Neuron (in vitro differentiated cells): ENCODE measurements at regions not wholly inside any gene's neighbourhood (a gene's known extent, or its start where the extent isn't known, plus 50 kb on each side); places are given as distances from the start of the nearest gene placed in this dataset.

Experiments
- H2AFZ ChIP-seq: one replicate; pipeline ENCODE4 v1.6.1; 2013; ENCODE audit warnings: low read depth, mild to moderate bottlenecking, inconsistent platforms, low read length, moderate library complexity
- H3K27me3 ChIP-seq: one replicate; pipeline ENCODE4 v1.6.1; 2013; ENCODE audit warnings: low read length; ENCODE audit not compliant: insufficient read depth
- H3K36me3 ChIP-seq: one replicate; pipeline ENCODE4 v1.6.1; 2013; ENCODE audit warnings: low read length; ENCODE audit not compliant: insufficient read depth
- H3K4me1 ChIP-seq: one replicate; pipeline ENCODE4 v1.6.1; 2013; ENCODE audit warnings: low read length; ENCODE audit not compliant: insufficient read depth
- H3K4me3 ChIP-seq: 2 replicates; pipeline ENCODE4 v1.5.1; 2013; ENCODE audit warnings: mild to moderate bottlenecking, low read length, moderate library complexity
- H3K9me3 ChIP-seq: one replicate; pipeline ENCODE4 v1.6.1; 2013; ENCODE audit warnings: low read length

- H3K36me3 ChIP-seq: no peaks in the 10 kb centered on the region
- H2AFZ ChIP-seq: no peak overlapping the region
- no peaks in the 10 kb centered on the region for H3K4me1 ChIP-seq
- H3K9me3 ChIP-seq: no peaks in the 10 kb centered on the region
- no peak overlapping the region for H3K4me3 ChIP-seq
- H3K27me3 ChIP-seq: no peaks in the 10 kb centered on the region
Observed at GRCh38 chr20:11591965-11592364, 325.7 kb upstream of the BTBD3 start.

- H2AFZ ChIP-seq: no peak overlapping the region
- H3K36me3 ChIP-seq: no peaks in the 10 kb centered on the region
- H3K9me3 ChIP-seq: no peaks in the 10 kb centered on the region
- no peaks in the 10 kb centered on the region for H3K4me1 ChIP-seq
- no peaks in the 10 kb centered on the region for H3K27me3 ChIP-seq
- no peak overlapping the region for H3K4me3 ChIP-seq
Observed at GRCh38 chr20:11604339-11604738, 313.4 kb upstream of the BTBD3 start.

GRCh38 chr20:11607047-11607446, 310.6 kb upstream of the BTBD3 start:
- Histone ChIP-seq H3K4me3 (no peak overlapping the region), H3K27me3 (no peaks in the 10 kb centered on the region), H2AFZ (no peak overlapping the region), H3K4me1 (no peaks in the 10 kb centered on the region), H3K36me3 (no peaks in the 10 kb centered on the region), H3K9me3 (no peaks in the 10 kb centered on the region)

GRCh38 chr20:11608736-11609135, 309.0 kb upstream of the BTBD3 start:
- Histone ChIP-seq H3K27me3 (no peaks in the 10 kb centered on the region), H3K9me3 (no peaks in the 10 kb centered on the region), H3K36me3 (no peaks in the 10 kb centered on the region), H2AFZ (no peak overlapping the region), H3K4me3 (no peak overlapping the region), H3K4me1 (no peaks in the 10 kb centered on the region)

GRCh38 chr20:11624704-11625103, 293.0 kb upstream of the BTBD3 start:
- Histone ChIP-seq H3K36me3 (no peaks in the 10 kb centered on the region), H3K4me3 (no peak overlapping the region), H3K4me1 (no peaks in the 10 kb centered on the region), H3K27me3 (no peaks in the 10 kb centered on the region), H3K9me3 (no peaks in the 10 kb centered on the region), H2AFZ (no peak overlapping the region)

GRCh38 chr20:11626551-11626950, 291.1 kb upstream of the BTBD3 start:
- Histone ChIP-seq H3K4me1 (no peaks in the 10 kb centered on the region), H3K4me3 (no peak overlapping the region), H3K9me3 (no peaks in the 10 kb centered on the region), H3K36me3 (no peaks in the 10 kb centered on the region), H3K27me3 (no peaks in the 10 kb centered on the region), H2AFZ (no peak overlapping the region)

- H3K4me3 ChIP-seq: no peak overlapping the region
- no peak overlapping the region for H2AFZ ChIP-seq
- no peaks in the 10 kb centered on the region for H3K27me3 ChIP-seq
- no peaks in the 10 kb centered on the region for H3K36me3 ChIP-seq
- no peaks in the 10 kb centered on the region for H3K9me3 ChIP-seq
- H3K4me1 ChIP-seq: no peaks in the 10 kb centered on the region
Observed at GRCh38 chr20:11642866-11643265, 274.8 kb upstream of the BTBD3 start.

GRCh38 chr20:11646359-11646758, 271.3 kb upstream of the BTBD3 start:
- H3K4me1 ChIP-seq: no peaks in the 10 kb centered on the region
- H3K9me3 ChIP-seq: no peaks in the 10 kb centered on the region
- H3K27me3 ChIP-seq: no peaks in the 10 kb centered on the region
- H2AFZ ChIP-seq: no peak overlapping the region
- H3K36me3 ChIP-seq: no peaks in the 10 kb centered on the region
- no peak overlapping the region for H3K4me3 ChIP-seq

- Histone ChIP-seq H3K9me3 (no peaks in the 10 kb centered on the region), H3K36me3 (no peaks in the 10 kb centered on the region), H2AFZ (no peak overlapping the region), H3K4me3 (no peak overlapping the region), H3K27me3 (no peaks in the 10 kb centered on the region), H3K4me1 (no peaks in the 10 kb centered on the region)
Observed at GRCh38 chr20:11650566-11650965, 267.1 kb upstream of the BTBD3 start.

- H3K4me3 ChIP-seq: no peak overlapping the region
- H2AFZ ChIP-seq: no peak overlapping the region
- no peaks in the 10 kb centered on the region for H3K36me3 ChIP-seq
Observed at GRCh38 chr20:11651138-11651537, 266.6 kb upstream of the BTBD3 start.

GRCh38 chr20:11651647-11652046, 266.0 kb upstream of the BTBD3 start:
- Histone ChIP-seq H3K27me3 (no peaks in the 10 kb centered on the region), H3K4me1 (no peaks in the 10 kb centered on the region), H3K4me3 (no peak overlapping the region), H3K36me3 (no peaks in the 10 kb centered on the region), H3K9me3 (no peaks in the 10 kb centered on the region), H2AFZ (no peak overlapping the region)

More at GRCh38 chr20:11651138-11651537, 266.6 kb upstream of the BTBD3 start:
- Histone ChIP-seq H3K9me3 (no peaks in the 10 kb centered on the region), H3K27me3 (no peaks in the 10 kb centered on the region), H3K4me1 (no peaks in the 10 kb centered on the region)

- Histone ChIP-seq H3K36me3 (no peaks in the 10 kb centered on the region), H3K4me1 (no peaks in the 10 kb centered on the region), H3K9me3 (no peaks in the 10 kb centered on the region), H3K4me3 (no peak overlapping the region), H2AFZ (no peak overlapping the region), H3K27me3 (no peaks in the 10 kb centered on the region)
Observed at GRCh38 chr20:11652128-11652527, 265.6 kb upstream of the BTBD3 start.

- Histone ChIP-seq H3K36me3 (no peaks in the 10 kb centered on the region), H2AFZ (no peak overlapping the region), H3K9me3 (no peaks in the 10 kb centered on the region), H3K4me1 (no peaks in the 10 kb centered on the region), H3K27me3 (no peaks in the 10 kb centered on the region), H3K4me3 (no peak overlapping the region)
Observed at GRCh38 chr20:11654766-11655165, 262.9 kb upstream of the BTBD3 start.

GRCh38 chr20:11660673-11661072, 257.0 kb upstream of the BTBD3 start:
- Histone ChIP-seq H3K4me1 (no peaks in the 10 kb centered on the region), H3K36me3 (no peaks in the 10 kb centered on the region), H3K27me3 (no peaks in the 10 kb centered on the region), H3K9me3 (no peaks in the 10 kb centered on the region), H3K4me3 (no peak overlapping the region), H2AFZ (no peak overlapping the region)
